NOMO-1 (cell line): ENCODE measurements at regions not wholly inside any gene's neighbourhood (a gene's known extent, or its start where the extent isn't known, plus 50 kb on each side); places are given as distances from the start of the nearest gene placed in this dataset.
"Not testable (repeated sequence)": the region's sequence is repeated elsewhere in the genome, so short reads cannot be mapped to it uniquely, and the experiment has no call there.

Source experiments
- DNase-seq, 2 experiments: peaks; one replicate each; lab custom pipeline; 2025; ENCODE audit not compliant: unreplicated experiment in 2 of 2; lab: John Stamatoyannopoulos, UW

- no peak for DNase-seq
These were observed 505.9 kb upstream of the CCNG1 start for GRCh38 chr5:162931501-162931900.

GRCh38 chr5:162939991-162940390 is 497.4 kb upstream of the CCNG1 start:
- DNase-seq = no peak

GRCh38 chr5:162948677-162949076 is 488.7 kb upstream of the CCNG1 start:
- DNase-seq = no peak

DNA sequence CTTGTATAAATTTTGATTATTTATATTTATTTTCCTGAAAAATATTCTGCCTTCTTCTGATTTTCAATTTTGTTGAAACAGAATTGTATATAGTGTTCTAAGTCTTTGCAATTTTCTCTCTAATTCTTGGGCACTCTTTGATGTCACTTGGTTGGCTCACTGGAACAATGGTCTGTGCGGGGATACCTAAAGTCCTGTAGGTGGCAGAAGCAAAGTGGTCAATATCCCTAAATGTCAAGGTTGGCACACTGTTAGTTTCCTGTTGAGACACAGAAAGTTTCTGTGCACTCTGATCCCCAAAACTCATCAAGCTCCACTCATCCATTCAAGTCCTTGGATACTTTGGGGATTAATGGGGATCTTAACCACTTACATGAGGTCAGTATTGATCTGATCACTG is 480.8 kb upstream of the CCNG1 start:
- DNase-seq = no peak

DNA sequence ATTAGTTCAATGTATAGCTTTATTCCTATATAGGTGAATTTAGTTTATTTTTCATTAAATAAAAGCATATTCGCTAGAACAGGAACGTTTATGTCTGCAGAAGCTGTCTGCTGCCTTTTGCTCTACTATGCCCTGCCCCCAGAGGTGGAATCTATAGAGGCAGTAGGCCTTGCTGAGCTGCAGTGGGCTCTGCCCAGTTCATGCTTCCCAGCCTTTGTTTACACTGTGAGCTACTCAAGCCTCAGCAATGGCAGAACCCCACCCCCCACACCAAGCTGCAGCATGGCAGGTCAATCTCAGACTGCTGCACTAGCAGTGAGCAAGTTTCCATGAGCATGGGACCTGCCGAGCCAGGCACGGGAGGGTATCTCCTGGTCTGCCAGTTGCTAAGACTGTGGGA is 473.3 kb upstream of the CCNG1 start:
- not testable (repeated sequence) for DNase-seq

- DNase-seq = no peak
These were observed 447.3 kb upstream of the CCNG1 start for GRCh38 chr5:162990063-162990462.

DNA sequence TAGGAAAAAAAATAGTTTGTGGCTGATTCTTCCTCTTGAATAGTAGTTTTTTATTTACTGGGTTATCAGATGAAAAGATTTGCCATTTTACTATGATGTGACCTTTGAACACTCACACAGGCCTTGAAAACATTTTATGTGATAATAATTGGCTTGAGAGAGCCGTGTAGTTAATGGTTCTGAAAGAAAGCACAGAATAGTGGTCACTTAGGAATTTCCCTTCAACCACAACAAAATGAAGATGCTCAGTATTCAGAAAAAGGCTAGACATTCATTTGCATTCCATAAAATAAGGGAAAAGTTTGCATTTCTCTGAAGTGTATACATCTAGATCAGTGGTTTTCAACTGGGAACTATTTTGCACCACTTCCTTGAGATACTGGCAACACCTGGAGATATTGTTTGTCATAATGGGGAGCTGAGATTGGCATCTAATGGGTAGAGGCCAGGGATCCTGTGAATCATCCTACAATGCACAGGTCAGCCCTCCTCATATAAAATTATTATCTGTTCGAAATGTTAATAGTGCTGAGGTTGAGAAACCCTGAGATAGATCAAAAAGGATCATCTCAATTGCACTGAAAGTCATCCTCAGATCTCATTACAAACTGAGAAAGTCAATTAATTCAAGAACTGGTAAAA is 446.4 kb upstream of the CCNG1 start:
- no peak for DNase-seq

DNA sequence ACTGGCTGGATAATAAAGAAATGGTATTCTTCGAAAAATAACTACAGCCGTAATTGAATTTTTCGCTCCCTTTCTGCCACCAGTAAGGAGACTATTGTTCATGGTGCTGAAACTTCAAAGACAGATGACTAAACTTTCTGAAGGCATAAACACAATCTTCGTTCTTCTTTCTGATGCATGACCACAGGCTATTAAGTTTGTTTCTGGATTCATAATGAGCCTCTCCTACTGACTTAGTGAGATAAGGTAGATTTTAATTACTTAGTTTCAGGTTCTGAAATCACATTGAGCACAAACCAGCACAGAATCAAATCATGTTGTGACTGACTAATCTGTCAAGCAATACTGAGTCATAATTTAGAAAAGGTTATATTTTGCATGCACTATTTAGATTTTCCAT is 441.8 kb upstream of the CCNG1 start:
- no peak for DNase-seq

DNA sequence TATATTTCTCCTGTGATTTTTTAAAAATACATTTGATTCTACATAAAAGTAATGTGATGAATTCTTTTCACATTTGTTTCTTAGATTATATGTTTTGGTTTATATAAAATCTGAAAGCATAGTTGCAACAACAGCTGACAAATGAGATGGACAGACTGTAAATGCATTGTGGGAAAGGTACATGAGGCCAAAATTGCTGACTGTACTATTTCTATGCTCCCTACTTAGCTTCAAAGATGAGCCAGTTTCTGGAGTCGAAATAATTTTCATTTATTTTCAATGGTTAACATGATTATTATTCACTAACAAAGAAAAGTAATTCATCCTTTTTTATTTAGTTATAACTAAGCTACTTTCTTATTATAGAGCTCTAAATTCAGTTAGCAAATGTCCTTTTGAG is 441.3 kb upstream of the CCNG1 start:
- DNase-seq = no peak

GRCh38 chr5:163005949-163006348 is 431.4 kb upstream of the CCNG1 start:
- DNase-seq = no peak

DNA sequence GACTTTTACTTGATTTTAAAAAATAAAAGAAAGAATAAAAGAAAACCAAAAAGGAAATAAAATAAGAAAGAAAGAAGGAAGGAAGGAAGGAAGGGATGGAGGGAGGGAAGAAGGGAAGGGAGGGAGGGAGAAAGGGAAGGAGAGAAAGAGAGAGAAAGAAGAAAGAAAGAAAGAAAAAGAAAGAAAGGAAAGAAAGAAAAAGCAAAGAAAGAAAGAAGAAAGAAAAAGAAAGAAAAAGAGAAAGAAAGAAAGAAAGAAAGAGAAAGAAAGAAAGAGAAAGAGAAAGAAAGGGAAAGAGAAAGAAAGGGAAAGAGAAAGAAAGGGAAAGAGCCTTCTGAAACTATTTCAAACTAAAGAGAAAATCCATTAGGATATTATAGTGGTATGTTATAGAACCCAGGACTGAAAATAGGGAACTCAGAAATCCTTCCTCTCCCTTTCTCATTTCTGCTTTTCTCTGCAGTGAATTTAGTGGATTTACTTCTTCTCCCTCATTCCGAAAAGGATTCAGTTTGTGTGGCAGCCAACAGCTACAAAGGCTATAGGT is 414.7 kb upstream of the CCNG1 start:
- DNase-seq = no peak

DNA sequence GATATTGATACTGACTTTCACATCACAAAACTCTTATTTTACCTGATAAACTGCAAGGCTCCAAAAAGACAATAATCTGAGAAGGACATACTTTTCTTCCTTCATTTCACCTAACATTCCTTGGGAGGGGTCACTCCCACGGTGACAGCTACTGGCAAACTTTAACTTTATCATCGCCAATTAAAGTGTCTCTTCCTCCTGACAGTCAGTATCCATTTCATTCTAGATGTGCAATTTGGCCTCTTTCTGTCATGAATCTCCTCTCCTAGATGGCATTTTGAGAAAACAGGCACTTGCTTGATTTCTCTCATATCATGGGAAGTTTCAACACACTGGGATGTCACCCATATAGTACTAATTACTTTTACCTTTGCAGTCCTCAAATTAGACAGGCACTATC is 413.5 kb upstream of the CCNG1 start:
- no peak for DNase-seq

- DNase-seq = no peak
These were observed 412.5 kb upstream of the CCNG1 start for GRCh38 chr5:163024936-163025335.

GRCh38 chr5:163033656-163034055 is 403.7 kb upstream of the CCNG1 start:
- no peak for DNase-seq

DNA sequence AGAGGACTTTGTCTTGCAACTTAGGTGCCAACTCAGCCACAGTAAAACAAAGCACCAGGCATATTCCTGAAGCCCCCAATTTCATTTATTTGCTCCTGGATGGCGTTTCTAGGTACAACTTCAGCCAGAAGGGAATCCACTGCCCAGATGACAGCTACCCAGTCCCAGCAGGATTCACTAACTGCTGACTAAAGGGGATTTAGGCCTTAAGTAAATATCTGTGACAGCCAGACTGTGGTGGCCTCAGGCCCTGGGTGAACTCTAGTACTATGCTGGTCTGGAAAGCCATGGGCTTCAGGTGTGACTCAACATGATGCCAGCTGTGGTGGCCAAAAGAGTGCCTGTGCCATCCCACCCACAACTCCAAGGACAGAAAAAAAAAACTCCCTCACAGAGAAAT is 396.1 kb upstream of the CCNG1 start:
- no peak for DNase-seq

DNA sequence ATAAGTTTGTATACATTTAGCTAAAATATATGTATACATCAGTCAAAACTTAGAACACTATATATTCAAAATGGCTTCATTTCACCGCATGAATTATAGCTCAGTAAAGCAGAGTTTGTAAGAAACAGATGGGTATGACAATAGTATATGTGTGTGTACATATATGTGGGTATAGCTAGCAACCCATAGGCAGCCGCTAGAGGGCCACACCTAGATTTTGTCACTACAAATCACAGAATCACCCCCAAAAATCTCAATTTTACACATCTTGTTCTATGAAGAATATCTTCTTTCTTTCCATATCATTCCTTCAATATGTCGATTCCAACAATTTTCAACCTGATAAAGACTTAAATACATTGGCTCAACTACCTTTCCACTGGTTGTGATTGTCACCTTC is 357.8 kb upstream of the CCNG1 start:
- no peak for DNase-seq

- DNase-seq = no peak
These were observed 348.2 kb upstream of the CCNG1 start for GRCh38 chr5:163089230-163089629.

GRCh38 chr5:163089926-163090325 is 347.5 kb upstream of the CCNG1 start:
- DNase-seq = no peak

DNA sequence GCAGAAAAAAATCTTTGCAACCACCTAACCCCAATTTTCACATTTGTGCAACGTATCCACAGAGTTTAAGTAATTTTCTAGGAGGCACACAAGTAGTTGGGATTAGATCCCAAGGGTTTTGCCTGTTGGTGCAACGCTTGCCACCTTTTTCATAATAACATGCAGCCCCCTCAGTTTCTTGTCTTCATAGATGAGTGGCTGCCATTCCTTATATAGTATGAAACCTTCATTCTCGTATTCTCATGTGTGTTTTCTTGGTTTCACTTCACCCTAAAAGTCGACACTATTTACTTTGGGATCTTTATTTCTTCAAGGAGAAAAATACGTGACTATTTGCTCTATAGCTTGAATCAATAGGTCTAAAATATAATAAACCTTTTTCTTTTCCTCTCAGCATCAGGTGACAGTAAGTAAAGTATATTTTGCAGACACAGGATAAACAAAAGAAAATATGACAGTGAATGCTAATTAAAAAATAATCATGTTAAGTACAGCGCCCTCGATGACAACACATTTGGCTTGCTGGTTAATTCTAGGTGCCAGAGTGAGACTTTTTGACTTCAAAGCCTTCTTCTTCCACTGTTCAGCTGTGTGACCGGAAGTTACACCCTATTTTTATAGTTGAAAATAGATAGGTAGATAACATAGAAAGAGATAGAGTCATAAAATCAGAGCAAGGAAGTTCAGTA is 342.8 kb upstream of the CCNG1 start:
- DNase-seq = no peak

GRCh38 chr5:163104464-163104863 is 332.9 kb upstream of the CCNG1 start:
- no peak for DNase-seq

- DNase-seq = no peak
These were observed 331.9 kb upstream of the CCNG1 start for GRCh38 chr5:163105456-163105855.

GRCh38 chr5:163106098-163106497 is 331.3 kb upstream of the CCNG1 start:
- DNase-seq = no peak
